HepG2 (cell line): ENCODE measurements at regions not wholly inside any gene's neighbourhood (a gene's known extent, or its start where the extent isn't known, plus 50 kb on each side); places are given as distances from the start of the nearest gene placed in this dataset.

Source experiments
- ATAC-seq: fragments of 200-7000 bp; cut with Tn5 transposase; 3 replicates; pipeline ENCODE4 v1.9.1; 2020; ENCODE audit warnings: mild to moderate bottlenecking, moderate library complexity
- BruUV-seq: library from RNA; stranded (reverse); fragments of 400-500 nt; replicated peaks from 2 replicates; lab custom pipeline; 2021; lab: Mats Ljungman, UMichigan
- CTCF ChIA-PET: fragments of 300-600 bp; formaldehyde crosslinking; extraction: SDS; loops from one replicate; lab custom pipeline; 2021; ENCODE audit warnings: low total read pairs, inconsistent platforms, low intra/inter-chr PET ratio; lab: Yijun Ruan, JAX
- POLR2A ChIA-PET: fragments of 350-600 bp; sonication (Branson Sonifier 250); formaldehyde crosslinking; loops from one replicate; lab custom pipeline; 2020; ENCODE audit warnings: antibody characterized with exemption, inconsistent platforms; lab: Yijun Ruan, JAX
- DNase-seq: peaks from one replicate; pipeline ENCODE4 v3.0.0-alpha.2; 2015; ENCODE audit warnings: low spot score
- FAIRE-seq: peaks from 3 replicates; lab custom pipeline; 2011; peaks lifted over from hg19 to GRCh38; lab: Jason Lieb, UNC
- H2AFZ ChIP-seq: one replicate; pipeline ENCODE4 v1.6.1; 2011; ENCODE audit warnings: low read length, inconsistent platforms
- H3K27ac ChIP-seq: fragments of 300-600 bp; 3 replicates; pipeline ENCODE4 v1.8.0; 2011; ENCODE audit warnings: mixed run types, mild to moderate bottlenecking, mixed read lengths, low read length, inconsistent platforms; ENCODE audit not compliant: insufficient read depth; ENCODE audit errors: extremely low read length
- H3K27me3 ChIP-seq, 2 experiments: fragments of 200-600 bp in 1 of 2; 2 replicates in 1 of 2; 3 replicates in 1 of 2; pipeline versions ENCODE4 v1.6.0 to v1.8.0; 2011; ENCODE audit warnings: low read length in 2 of 2, mild to moderate bottlenecking in 2 of 2, moderate library complexity in 2 of 2, inconsistent platforms in 1 of 2; ENCODE audit not compliant: insufficient read depth in 2 of 2, control insufficient read depth in 1 of 2
- H3K36me3 ChIP-seq, 2 experiments: fragments of 200-600 bp in 1 of 2; replicated peaks in 1 of 2; 2 replicates in 1 of 2; 3 replicates in 1 of 2; pipeline versions ENCODE4 v1.5.1 to v1.8.0; 2011; ENCODE audit warnings: low read length in 2 of 2, inconsistent platforms in 1 of 2; ENCODE audit not compliant: insufficient read depth in 2 of 2, control insufficient read depth in 1 of 2
- H3K4me1 ChIP-seq: 2 replicates; pipeline ENCODE4 v1.5.1; 2012; ENCODE audit warnings: low read length, inconsistent platforms; ENCODE audit not compliant: insufficient read depth
- H3K4me2 ChIP-seq: 2 replicates; pipeline ENCODE4 v1.6.0; 2011; ENCODE audit warnings: low read depth, low read length, inconsistent platforms
- H3K4me3 ChIP-seq, 3 experiments: fragments of 200-600 bp in 1 of 3; sonication (generic), shearing (Covaris generic) in 1 of 3; replicated peaks in 1 of 3; 2 replicates each; pipeline ENCODE4 v1.5.1; 2011 to 2016; ENCODE audit warnings: low read length in 3 of 3, inconsistent platforms in 2 of 3, low read depth in 2 of 3, mild to moderate bottlenecking in 2 of 3, control low read depth in 1 of 3, mixed read lengths in 1 of 3; ENCODE audit not compliant: insufficient read depth in 1 of 3
- H3K79me2 ChIP-seq: one replicate; pipeline ENCODE4 v1.6.1; 2011; ENCODE audit warnings: low read length, inconsistent platforms; ENCODE audit not compliant: insufficient read depth
- H3K9ac ChIP-seq: 2 replicates; pipeline ENCODE4 v1.6.0; 2011; ENCODE audit warnings: mild to moderate bottlenecking, low read depth, low read length, inconsistent platforms; ENCODE audit not compliant: insufficient read depth
- H3K9me3 ChIP-seq: 2 replicates; pipeline ENCODE4 v1.5.1; 2012; ENCODE audit warnings: mild to moderate bottlenecking, low read length
- H4K20me1 ChIP-seq: 2 replicates; pipeline ENCODE4 v1.6.0; 2011; ENCODE audit warnings: inconsistent platforms, mild to moderate bottlenecking, low read length, moderate library complexity; ENCODE audit not compliant: insufficient read depth
- ATF6 ChIP-seq: sonication (generic); formaldehyde crosslinking; conservative IDR thresholded peaks from 2 replicates; pipeline ENCODE4 v1.4.0; 2020; ENCODE audit warnings: missing genetic modification reagents
- ELF4 ChIP-seq: sonication (generic); formaldehyde crosslinking; IDR thresholded peaks from 2 replicates; pipeline ENCODE4 v1.5.0; 2020; ENCODE audit warnings: missing genetic modification reagents, mild to moderate bottlenecking, moderate library complexity, borderline replicate concordance
- IRF2 ChIP-seq: IDR thresholded peaks from 2 replicates; pipeline ENCODE4 v1.6.1; 2018; ENCODE audit warnings: missing genetic modification reagents, missing compliant biosample characterization
- MAFF ChIP-seq: IDR thresholded peaks from 2 replicates; pipeline ENCODE4 v1.6.1; 2011; ENCODE audit warnings: low read depth, low read length, improper control_type of control experiment
- MAZ ChIP-seq, 2 experiments: sonication (generic) in 1 of 2; formaldehyde crosslinking in 1 of 2; IDR thresholded peaks; 2 replicates each; pipeline versions ENCODE4 v1.5.0 to v1.6.1; 2012 to 2020; ENCODE audit warnings: low read depth in 2 of 2, mild to moderate bottlenecking in 2 of 2, borderline replicate concordance in 1 of 2, improper control_type of control experiment in 1 of 2, low read length in 1 of 2, missing genetic modification reagents in 1 of 2, moderate library complexity in 1 of 2
- MEIS1 ChIP-seq: sonication (generic); formaldehyde crosslinking; IDR thresholded peaks from 2 replicates; pipeline ENCODE4 v1.9.0; 2021; ENCODE audit warnings: mild to moderate bottlenecking, missing genetic modification reagents, moderate library complexity, borderline replicate concordance
- MTA1 ChIP-seq: sonication (generic); formaldehyde crosslinking; IDR thresholded peaks from 2 replicates; pipeline ENCODE4 v1.4.0; 2020; ENCODE audit warnings: missing genetic modification reagents, mild to moderate bottlenecking, borderline replicate concordance
- POGK ChIP-seq: sonication (generic); formaldehyde crosslinking; conservative IDR thresholded peaks from 2 replicates; pipeline ENCODE4 v1.8.0; 2022; ENCODE audit warnings: mild to moderate bottlenecking, moderate library complexity, missing genetic modification reagents
- RXRB ChIP-seq: IDR thresholded peaks from 2 replicates; pipeline ENCODE4 v1.6.1; 2016; ENCODE audit warnings: borderline replicate concordance, missing genetic modification reagents, missing compliant biosample characterization
- SKI ChIP-seq: fragments of 450-650 bp; IDR thresholded peaks from one replicate; pipeline ENCODE4 v1.6.1; 2018; ENCODE audit warnings: mild to moderate bottlenecking; ENCODE audit not compliant: partially characterized antibody
- SP5 ChIP-seq: IDR thresholded peaks from 2 replicates; pipeline ENCODE4 v1.6.1; 2016; ENCODE audit warnings: low read depth, borderline replicate concordance
- SSRP1 ChIP-seq: IDR thresholded peaks from 2 replicates; pipeline ENCODE4 v1.6.1; 2016; ENCODE audit warnings: control low read depth
- TCF7 ChIP-seq: sonication (generic); IDR thresholded peaks from 2 replicates; pipeline ENCODE4 v1.6.1; 2016; ENCODE audit warnings: antibody characterized with exemption, low read depth
- TEAD3 ChIP-seq: optimal IDR thresholded peaks from 2 replicates; pipeline ENCODE3; 2016; ENCODE audit warnings: borderline replicate concordance
- UBTF ChIP-seq: sonication (generic); formaldehyde crosslinking; IDR thresholded peaks from 2 replicates; pipeline ENCODE4 v1.4.0; 2020; ENCODE audit warnings: mild to moderate bottlenecking, missing genetic modification reagents
- ZBTB37 ChIP-seq: sonication (generic); formaldehyde crosslinking; IDR thresholded peaks from 2 replicates; pipeline ENCODE4 v1.4.0; 2020; ENCODE audit warnings: mild to moderate bottlenecking, missing genetic modification reagents
- ZNF24 ChIP-seq: fragments of 450-650 bp; IDR thresholded peaks from 2 replicates; pipeline ENCODE4 v1.6.1; 2017; ENCODE audit warnings: antibody characterized with exemption, mild to moderate bottlenecking
- ZNF383 ChIP-seq: sonication (generic); formaldehyde crosslinking; IDR thresholded peaks from 2 replicates; pipeline ENCODE4 v1.4.0; 2020; ENCODE audit warnings: missing genetic modification reagents, mild to moderate bottlenecking, borderline replicate concordance
- WGBS: methylation state at CpG from one replicate; pipeline ENCODE4 v1.1.6; 2017; ENCODE audit warnings: low lambda C conversion rate; 5-methylcytosine and 5-hydroxymethylcytosine counted together
- in situ Hi-C: cut with HindIII; loops from 2 replicates; pipeline ENCODE4 v1.10.0; 2017; ENCODE audit warnings: low pct_unique_long_range_greater_than_20kb; ENCODE audit not compliant: extremely low pct_ligation_motif_present
- intact Hi-C: fragments of 100-400 bp; cut with micrococcal nuclease; formaldehyde crosslinking; loops from one replicate; pipeline ENCODE4 v1.10.0; 2022; ENCODE audit not compliant: unreplicated experiment

- intact Hi-C loops (no loop called here), in situ Hi-C loops (no loop called here)
- 14% methylated on average over 4 of the region's 4 CpGs for WGBS
- Histone ChIP-seq H4K20me1 (no peaks in the 10 kb centered on the region), H3K4me3 (no peak overlapping the region), H3K79me2 (no peaks in the 10 kb centered on the region), H3K36me3 (no peaks in the 10 kb centered on the region), H3K27me3 (no peaks in the 10 kb centered on the region), H3K4me2 (no peak overlapping the region), H3K9ac (no peak overlapping the region), H3K27ac (no peak overlapping the region), H3K9me3 (peaks cover 16% of the 10 kb centered on the region), H2AFZ (no peak overlapping the region), H3K4me1 (no peaks in the 10 kb centered on the region)
- ChIA-PET POLR2A (no interaction called here), CTCF (no interaction called here)
- DNase-seq (no peak), ATAC-seq (no peak), FAIRE-seq (no peak)
- BruUV-seq = no TSS peak
- TF ChIP-seq MTA1 (no peak), MAFF (no peak), TCF7 (no peak), UBTF (CRISPR knock-in tag) (no peak), TEAD3 (no peak), ZNF24 (no peak), SP5 (CRISPR knock-in tag) (no peak), ZBTB37 (no peak), IRF2 (CRISPR knock-in tag) (no peak), POGK (CRISPR knock-in tag) (no peak), ZNF383 (CRISPR knock-in tag) (no peak), SSRP1 (CRISPR knock-in tag) (no peak), MEIS1 (CRISPR knock-in tag) (no peak), RXRB (no peak), SKI (no peak), MAZ (IDR thresholded peaks at IDR 0.05; ENCODE audit: borderline replicate concordance, low read depth, low read length) (no peak), MAZ (CRISPR knock-in tag; IDR thresholded peaks at IDR 0.05; ENCODE audit: low read depth) (no peak), ELF4 (no peak), ATF6 (no peak)
Observed at GRCh38 chr2:150159300-150159699, 328.2 kb downstream of the RND3 start.
